Activated CD8-positive, alpha-beta T cell treated with anti-CD3 and anti-CD28 coated beads for 36 hours (primary cell): ENCODE measurements at regions not wholly inside any gene's neighbourhood (a gene's known extent, or its start where the extent isn't known, plus 50 kb on each side); places are given as distances from the start of the nearest gene placed in this dataset.
"Not testable (repeated sequence)": the region's sequence is repeated elsewhere in the genome, so short reads cannot be mapped to it uniquely, and the experiment has no call there.

Experiments used
- ATAC-seq: fragments of 200-7000 bp; cut with Tn5 transposase; one replicate; pipeline ENCODE4 v1.10.0; 2021; ENCODE audit warnings: mild to moderate bottlenecking, moderate library complexity
- CTCF ChIA-PET: fragments of 350-600 bp; sonication (Branson Sonifier 250); formaldehyde crosslinking; loops from one replicate; lab custom pipeline; 2021; ENCODE audit warnings: antibody characterized with exemption; lab: Charles Lee
- POLR2A ChIA-PET: fragments of 350-600 bp; sonication (Branson Sonifier 250); formaldehyde crosslinking; loops from one replicate; lab custom pipeline; 2021; ENCODE audit warnings: antibody characterized with exemption; lab: Charles Lee
- DNase-seq: peaks from one replicate; pipeline ENCODE4 v3.0.0-alpha.2; 2020
- H3K27ac Mint-ChIP-seq: one replicate; pipeline ENCODE4 v1.8.0; 2021; ENCODE audit warnings: mild to moderate bottlenecking, mixed read lengths
- H3K27me3 Mint-ChIP-seq: one replicate; pipeline ENCODE4 v1.8.0; 2021; ENCODE audit warnings: mixed read lengths
- H3K36me3 Mint-ChIP-seq: one replicate; pipeline ENCODE4 v1.8.0; 2021; ENCODE audit warnings: low read depth, mixed read lengths
- H3K4me1 Mint-ChIP-seq: one replicate; pipeline ENCODE4 v1.8.0; 2021; ENCODE audit warnings: low read depth, mixed read lengths
- H3K4me3 Mint-ChIP-seq: one replicate; pipeline ENCODE4 v1.8.0; 2021; ENCODE audit warnings: mild to moderate bottlenecking, moderate library complexity, mixed read lengths
- H3K9me3 Mint-ChIP-seq: one replicate; pipeline ENCODE4 v1.8.0; 2021; ENCODE audit warnings: mixed read lengths
- intact Hi-C: fragments of 100-400 bp; cut with micrococcal nuclease; formaldehyde crosslinking; loops from one replicate; pipeline ENCODE4 v1.10.0; 2022
- TF ChIP-seq, protein P1 (sequence below): fragments of 200-600 bp; IDR thresholded peaks from one replicate; pipeline ENCODE4 v1.8.0; 2022; ENCODE audit warnings: antibody characterized with exemption, mild to moderate bottlenecking

DNA sequence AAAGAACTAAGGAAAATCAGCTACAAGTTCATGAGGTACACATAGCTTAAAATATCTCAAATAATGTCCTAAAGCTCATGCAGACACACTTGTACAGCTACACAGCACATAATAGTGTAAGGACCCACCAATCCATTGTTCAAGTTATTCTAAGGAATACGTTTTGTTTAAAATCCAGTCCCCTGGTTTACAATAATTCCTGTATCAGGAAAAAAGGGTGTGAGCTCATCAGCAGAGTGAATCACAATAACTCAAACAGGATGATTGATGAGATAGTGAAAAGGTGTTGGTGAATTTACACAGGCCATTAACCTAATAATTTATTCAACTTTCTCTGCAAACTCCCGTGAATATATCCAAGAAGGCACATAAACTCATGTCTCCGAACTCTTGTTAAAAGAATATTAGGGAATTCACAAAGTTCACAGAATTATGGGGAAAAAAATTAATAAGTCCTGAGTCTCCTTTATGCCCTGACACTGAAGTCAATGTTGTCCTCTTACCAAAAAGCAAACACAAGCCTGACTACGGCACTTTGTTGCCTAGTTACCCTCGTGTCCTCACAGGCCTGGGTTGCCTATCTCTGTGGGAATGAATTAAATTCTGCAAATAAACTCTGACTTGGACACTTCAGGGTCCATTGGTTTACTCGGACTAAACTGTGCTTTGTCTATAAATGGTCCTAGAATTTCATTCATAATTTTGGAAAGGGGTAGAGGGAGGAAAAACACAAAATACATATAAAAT is 142.8 kb upstream of the PDE4D start:
- DNase-seq (no peak), ATAC-seq (no peak)
- Mint-ChIP-seq H3K9me3 (no peaks in the 10 kb centered on the region), H3K4me3 (no peak overlapping the region), H3K27ac (no peak overlapping the region), H3K4me1 (no peaks in the 10 kb centered on the region), H3K27me3 (no peaks in the 10 kb centered on the region), H3K36me3 (no peaks in the 10 kb centered on the region)
- CTCF ChIA-PET: no interaction called here
- TF ChIP-seq, protein P1, sequence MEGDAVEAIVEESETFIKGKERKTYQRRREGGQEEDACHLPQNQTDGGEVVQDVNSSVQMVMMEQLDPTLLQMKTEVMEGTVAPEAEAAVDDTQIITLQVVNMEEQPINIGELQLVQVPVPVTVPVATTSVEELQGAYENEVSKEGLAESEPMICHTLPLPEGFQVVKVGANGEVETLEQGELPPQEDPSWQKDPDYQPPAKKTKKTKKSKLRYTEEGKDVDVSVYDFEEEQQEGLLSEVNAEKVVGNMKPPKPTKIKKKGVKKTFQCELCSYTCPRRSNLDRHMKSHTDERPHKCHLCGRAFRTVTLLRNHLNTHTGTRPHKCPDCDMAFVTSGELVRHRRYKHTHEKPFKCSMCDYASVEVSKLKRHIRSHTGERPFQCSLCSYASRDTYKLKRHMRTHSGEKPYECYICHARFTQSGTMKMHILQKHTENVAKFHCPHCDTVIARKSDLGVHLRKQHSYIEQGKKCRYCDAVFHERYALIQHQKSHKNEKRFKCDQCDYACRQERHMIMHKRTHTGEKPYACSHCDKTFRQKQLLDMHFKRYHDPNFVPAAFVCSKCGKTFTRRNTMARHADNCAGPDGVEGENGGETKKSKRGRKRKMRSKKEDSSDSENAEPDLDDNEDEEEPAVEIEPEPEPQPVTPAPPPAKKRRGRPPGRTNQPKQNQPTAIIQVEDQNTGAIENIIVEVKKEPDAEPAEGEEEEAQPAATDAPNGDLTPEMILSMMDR: no peak
- POLR2A ChIA-PET: no interaction called here
- intact Hi-C loops: no loop called here

DNA sequence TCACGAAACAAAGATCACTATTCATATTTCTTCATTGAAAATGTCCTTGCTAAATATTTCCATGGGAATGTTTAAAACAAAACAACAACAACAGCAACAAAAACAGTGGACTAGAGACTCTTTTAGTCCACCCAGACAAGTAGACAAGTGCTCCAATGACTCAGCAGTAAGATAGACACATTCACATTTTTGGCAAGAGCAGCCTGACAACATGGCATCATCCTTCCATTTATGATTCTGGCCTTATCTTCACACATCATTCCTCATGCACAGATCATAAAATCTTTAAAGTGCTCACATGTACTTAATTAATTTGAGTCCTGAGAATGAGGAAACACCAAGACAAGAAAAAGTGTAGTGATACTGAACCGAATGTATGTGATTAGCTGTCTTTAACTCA is 132.6 kb upstream of the PDE4D start:
- H3K27me3 Mint-ChIP-seq: no peaks in the 10 kb centered on the region
- peaks cover 4% of the 10 kb centered on the region for H3K9me3 Mint-ChIP-seq
- TF ChIP-seq, protein P1: no peak
- ChIA-PET POLR2A (no interaction called here), CTCF (no interaction called here)
- H3K27ac Mint-ChIP-seq: no peak overlapping the region
- DNase-seq (no peak), ATAC-seq (no peak)
- no peaks in the 10 kb centered on the region for H3K4me1 Mint-ChIP-seq
- H3K4me3 Mint-ChIP-seq: no peak overlapping the region
- H3K36me3 Mint-ChIP-seq: no peaks in the 10 kb centered on the region
- intact Hi-C loops: no loop called here

DNA sequence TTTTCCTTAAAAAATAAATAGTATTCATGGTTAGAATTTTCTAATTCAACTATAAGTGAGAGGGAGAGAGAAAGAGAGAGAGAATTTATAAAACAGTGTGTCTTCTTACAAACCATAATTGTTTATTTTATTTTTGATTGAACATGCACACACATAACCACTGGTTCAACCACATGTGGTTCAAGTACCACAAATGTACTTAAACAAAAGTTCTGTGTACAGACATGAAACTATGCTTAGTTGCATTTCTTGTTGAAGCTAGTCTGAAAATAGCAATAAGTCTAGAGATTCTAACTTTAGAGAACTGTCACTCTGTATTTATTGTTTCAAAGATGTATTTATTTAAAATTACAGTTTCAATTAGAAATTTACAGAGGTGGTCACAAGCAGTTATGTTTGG is 130.6 kb upstream of the PDE4D start:
- CTCF ChIA-PET: no interaction called here
- H3K4me1 Mint-ChIP-seq: no peaks in the 10 kb centered on the region
- no peak overlapping the region for H3K27ac Mint-ChIP-seq
- intact Hi-C loops: no loop called here
- TF ChIP-seq, protein P1: no peak
- no peak for ATAC-seq
- no peak for DNase-seq
- no peaks in the 10 kb centered on the region for H3K36me3 Mint-ChIP-seq
- POLR2A ChIA-PET: no interaction called here
- no peaks in the 10 kb centered on the region for H3K27me3 Mint-ChIP-seq
- H3K4me3 Mint-ChIP-seq: no peak overlapping the region
- H3K9me3 Mint-ChIP-seq: no peaks in the 10 kb centered on the region

DNA sequence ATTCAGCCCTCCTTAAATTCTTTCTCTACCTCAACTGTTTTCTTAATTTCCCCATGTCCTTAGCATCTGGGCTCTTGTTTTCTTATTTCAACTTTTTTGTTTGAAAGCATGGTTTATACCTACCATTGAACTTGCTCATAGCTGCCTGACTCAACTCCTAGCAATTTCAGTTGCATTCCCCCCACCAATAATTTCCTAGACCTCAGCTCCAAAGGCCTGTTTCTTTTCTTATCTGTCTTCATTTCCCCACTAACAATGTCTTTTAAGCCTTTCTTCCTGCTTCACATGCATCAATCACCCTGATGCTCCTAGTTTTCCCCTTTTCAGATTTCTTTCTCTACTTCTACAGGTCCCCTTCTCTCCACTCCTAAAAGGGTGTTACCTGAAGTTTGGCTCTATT is 129.7 kb upstream of the PDE4D start:
- intact Hi-C loops: no loop called here
- no peaks in the 10 kb centered on the region for H3K4me1 Mint-ChIP-seq
- H3K27me3 Mint-ChIP-seq: no peaks in the 10 kb centered on the region
- no peak for ATAC-seq
- TF ChIP-seq, protein P1: no peak
- POLR2A ChIA-PET: no interaction called here
- no peak overlapping the region for H3K27ac Mint-ChIP-seq
- CTCF ChIA-PET: no interaction called here
- H3K4me3 Mint-ChIP-seq: no peak overlapping the region
- no peaks in the 10 kb centered on the region for H3K9me3 Mint-ChIP-seq
- H3K36me3 Mint-ChIP-seq: no peaks in the 10 kb centered on the region
- DNase-seq: no peak

DNA sequence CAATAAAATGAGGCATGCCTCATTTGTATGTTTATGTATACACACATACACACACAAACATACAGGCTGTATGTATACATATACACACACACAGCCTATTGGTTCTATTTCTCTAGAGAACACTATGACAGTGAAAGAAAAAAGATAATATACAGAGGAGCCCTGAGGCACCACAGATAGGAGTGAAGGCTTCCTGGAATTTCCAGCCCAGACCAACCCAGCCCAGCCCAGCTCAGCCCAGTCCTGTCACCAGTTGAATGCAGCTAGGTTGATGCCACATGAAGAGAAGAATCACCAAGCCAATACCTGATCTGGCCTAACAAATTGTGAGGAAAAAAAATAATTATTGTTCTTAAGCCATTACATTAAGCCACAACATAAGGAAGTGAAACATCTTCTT is 126.9 kb upstream of the PDE4D start:
- CTCF ChIA-PET: no interaction called here
- H3K27me3 Mint-ChIP-seq: no peaks in the 10 kb centered on the region
- no peaks in the 10 kb centered on the region for H3K9me3 Mint-ChIP-seq
- no peak overlapping the region for H3K27ac Mint-ChIP-seq
- ATAC-seq (no peak), DNase-seq (no peak)
- no peaks in the 10 kb centered on the region for H3K4me1 Mint-ChIP-seq
- H3K36me3 Mint-ChIP-seq: no peaks in the 10 kb centered on the region
- TF ChIP-seq, protein P1: no peak
- intact Hi-C loops: no loop called here
- no peak overlapping the region for H3K4me3 Mint-ChIP-seq
- POLR2A ChIA-PET: no interaction called here

GRCh38 chr5:60018960-60019359 is 125.4 kb upstream of the PDE4D start:
- H3K36me3 Mint-ChIP-seq, CTCF ChIA-PET, intact Hi-C loops: not testable (repeated sequence)

More at GRCh38 chr5:60018960-60019359, 125.4 kb upstream of the PDE4D start:
- H3K27me3 Mint-ChIP-seq, DNase-seq, H3K9me3 Mint-ChIP-seq, H3K27ac Mint-ChIP-seq, ATAC-seq, H3K4me3 Mint-ChIP-seq, POLR2A ChIA-PET, H3K4me1 Mint-ChIP-seq: not testable (repeated sequence)
